PC-9 (cell line): ENCODE measurements at regions not wholly inside any gene's neighbourhood (a gene's known extent, or its start where the extent isn't known, plus 50 kb on each side); places are given as distances from the start of the nearest gene placed in this dataset.

Experiments used
- BruUV-seq: library from RNA; stranded (reverse); fragments of 400-500 nt; replicated peaks from 2 replicates; lab custom pipeline; 2021; lab: Mats Ljungman, UMichigan
- CTCF ChIA-PET: fragments of 300-600 bp; sonication (Branson Sonifier 250); formaldehyde crosslinking; loops from one replicate; lab custom pipeline; 2022; ENCODE audit warnings: antibody characterized with exemption; lab: Charles Lee
- POLR2A ChIA-PET: fragments of 300-600 bp; sonication (Branson Sonifier 250); formaldehyde crosslinking; loops from one replicate; lab custom pipeline; 2022; ENCODE audit warnings: antibody characterized with exemption; ENCODE audit not compliant: unreplicated experiment; lab: Charles Lee
- DNase-seq, 2 experiments: peaks; one replicate each; pipeline versions ENCODE4 v3.0.0 to v3.0.0-alpha.2; 2015 to 2022; ENCODE audit warnings: mixed read lengths in 1 of 2
- H2AFZ ChIP-seq: fragments of 200-600 bp; sonication (generic); 2 replicates; pipeline ENCODE4 v1.8.1; 2017; ENCODE audit warnings: antibody characterized with exemption
- H3F3A ChIP-seq: fragments of 200-600 bp; sonication (generic); 2 replicates; pipeline ENCODE4 v1.8.1; 2017; ENCODE audit warnings: antibody characterized with exemption, mild to moderate bottlenecking, low read depth; ENCODE audit not compliant: insufficient read depth
- H3K27ac ChIP-seq: fragments of 200-600 bp; sonication (generic); 2 replicates; pipeline ENCODE4 v1.6.1; 2016; ENCODE audit warnings: mixed run types
- H3K27me3 ChIP-seq: fragments of 200-600 bp; sonication (generic); 2 replicates; pipeline ENCODE4 v1.6.1; 2016; ENCODE audit warnings: low read depth, mixed run types; ENCODE audit not compliant: insufficient read depth
- H3K36me3 ChIP-seq: fragments of 200-600 bp; sonication (generic); 2 replicates; pipeline ENCODE4 v1.6.1; 2016; ENCODE audit warnings: low read depth, mixed run types
- H3K4me1 ChIP-seq: fragments of 200-600 bp; sonication (generic); replicated peaks from 2 replicates; pipeline ENCODE4 v1.6.1; 2016; ENCODE audit warnings: mixed run types; ENCODE audit not compliant: insufficient read depth
- H3K4me2 ChIP-seq: fragments of 200-600 bp; sonication (generic); 2 replicates; pipeline ENCODE4 v1.6.1; 2017; ENCODE audit warnings: mixed run types
- H3K4me3 ChIP-seq: fragments of 200-600 bp; sonication (generic); 2 replicates; pipeline ENCODE4 v1.6.1; 2016; ENCODE audit warnings: mixed run types
- H3K79me2 ChIP-seq: fragments of 200-600 bp; sonication (generic); 2 replicates; pipeline ENCODE4 v1.6.1; 2017; ENCODE audit warnings: low read depth, mixed run types
- H3K9me2 ChIP-seq: fragments of 200-600 bp; sonication (generic); 2 replicates; pipeline ENCODE4 v1.8.1; 2017; ENCODE audit warnings: mild to moderate bottlenecking; ENCODE audit not compliant: insufficient read depth
- H3K9me3 ChIP-seq: fragments of 200-600 bp; sonication (generic); 2 replicates; pipeline ENCODE4 v1.8.1; 2016; ENCODE audit warnings: low read depth; ENCODE audit not compliant: insufficient read depth
- H4K20me1 ChIP-seq: fragments of 200-600 bp; sonication (generic); 2 replicates; pipeline ENCODE4 v1.8.1; 2017; ENCODE audit not compliant: insufficient read depth
- CTCF ChIP-seq: fragments of 200-600 bp; sonication (generic); conservative IDR thresholded peaks from 2 replicates; pipeline ENCODE4 v1.6.1; 2017; ENCODE audit warnings: mixed run types, antibody characterized with exemption, mild to moderate bottlenecking, moderate library complexity
- EZH2 ChIP-seq: fragments of 200-600 bp; sonication (generic); IDR thresholded peaks from 2 replicates; pipeline ENCODE4 v1.8.0; 2017; ENCODE audit warnings: antibody characterized with exemption, low read depth
- intact Hi-C: fragments of 100-400 bp; cut with micrococcal nuclease; formaldehyde crosslinking; loops from one replicate; pipeline ENCODE4 v1.10.0; 2022; ENCODE audit not compliant: unreplicated experiment

GRCh38 chr6:156707818-156708217, 69.4 kb upstream of the ARID1B start:
- Histone ChIP-seq H4K20me1 (no peaks in the 10 kb centered on the region), H3K9me3 (no peaks in the 10 kb centered on the region), H3K79me2 (no peaks in the 10 kb centered on the region), H3F3A (no peaks in the 10 kb centered on the region), H3K9me2 (no peaks in the 10 kb centered on the region), H3K4me1 (no peaks in the 10 kb centered on the region), H2AFZ (no peak overlapping the region), H3K27me3 (no peaks in the 10 kb centered on the region), H3K4me2 (no peak overlapping the region), H3K4me3 (no peak overlapping the region), H3K36me3 (no peaks in the 10 kb centered on the region), H3K27ac (no peak overlapping the region)
- intact Hi-C loops = no loop called here
- POLR2A ChIA-PET = no interaction called here
- no TSS peak for BruUV-seq
- TF ChIP-seq CTCF = no peak
- no peak for TF ChIP-seq EZH2
- no peak for DNase-seq
- CTCF ChIA-PET = no interaction called here

DNA sequence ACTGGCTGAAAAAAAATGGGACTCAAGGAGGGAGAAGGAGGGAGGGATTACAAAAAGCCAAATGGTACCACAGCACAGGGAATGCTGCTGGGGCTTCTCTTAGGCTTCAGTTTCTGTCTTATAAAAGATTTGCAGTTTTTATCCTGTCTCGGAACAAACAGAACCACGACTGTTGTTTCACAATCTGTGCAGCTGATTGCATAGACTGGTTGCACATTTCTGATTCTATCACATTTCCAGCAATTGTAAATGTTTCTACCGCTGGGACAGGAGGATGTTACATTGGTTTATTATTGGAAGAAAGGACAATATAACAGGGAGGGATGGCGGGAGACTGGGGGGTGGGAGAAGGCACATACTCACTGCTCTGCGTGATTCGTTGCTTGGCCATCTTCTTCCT, 73.5 kb upstream of the ARID1B start:
- H3K36me3 ChIP-seq = no peaks in the 10 kb centered on the region
- no peak overlapping the region for H3K4me2 ChIP-seq
- TF ChIP-seq CTCF (no peak), EZH2 (no peak)
- CTCF ChIA-PET = no interaction called here
- intact Hi-C loops = no loop called here
- no peaks in the 10 kb centered on the region for H3K79me2 ChIP-seq
- no peaks in the 10 kb centered on the region for H3K9me3 ChIP-seq
- H3K27me3 ChIP-seq = no peaks in the 10 kb centered on the region
- 0 out of 2 replicates have a peak, but pooled peaks cover 7% of the 10 kb centered on the region for H3K4me1 ChIP-seq
- DNase-seq = no peak
- H3K27ac ChIP-seq = no peak overlapping the region
- H3K9me2 ChIP-seq = no peaks in the 10 kb centered on the region
- H2AFZ ChIP-seq = no peak overlapping the region
- POLR2A ChIA-PET = no interaction called here
- BruUV-seq = no TSS peak
- peaks cover 7% of the 10 kb centered on the region for H3F3A ChIP-seq
- no peaks in the 10 kb centered on the region for H4K20me1 ChIP-seq
- no peak overlapping the region for H3K4me3 ChIP-seq

- Histone ChIP-seq H3K36me3 (no peaks in the 10 kb centered on the region), H3K79me2 (no peaks in the 10 kb centered on the region), H3K27me3 (no peaks in the 10 kb centered on the region), H3K4me1 (0 out of 2 replicates have a peak, but pooled peaks cover 11% of the 10 kb centered on the region), H4K20me1 (no peaks in the 10 kb centered on the region), H3K9me3 (no peaks in the 10 kb centered on the region), H3K4me3 (no peak overlapping the region), H3K9me2 (no peaks in the 10 kb centered on the region), H3K27ac (no peak overlapping the region), H2AFZ (no peak overlapping the region), H3K4me2 (no peak overlapping the region), H3F3A (peaks cover 10% of the 10 kb centered on the region)
- no peak for DNase-seq
- BruUV-seq = no TSS peak
- no peak for TF ChIP-seq CTCF
- no peak for TF ChIP-seq EZH2
- POLR2A ChIA-PET = no interaction called here
- intact Hi-C loops = no loop called here
- CTCF ChIA-PET = no interaction called here
Observed at GRCh38 chr6:156701966-156702365, 75.2 kb upstream of the ARID1B start.
